H1 (cell line): ENCODE measurements at regions not wholly inside any gene's neighbourhood (a gene's known extent, or its start where the extent isn't known, plus 50 kb on each side); places are given as distances from the start of the nearest gene placed in this dataset.
A peak's percentile ranks its signal among the peaks of the same experiment; 100 is the strongest.

ENCODE experiments used
- CTCF ChIA-PET: fragments of 300-600 bp; sonication (Branson Sonifier 250); formaldehyde crosslinking; loops from one replicate; lab custom pipeline; 2021; ENCODE audit not compliant: partially characterized antibody; lab: Charles Lee
- POLR2A ChIA-PET: fragments of 300-600 bp; sonication (Branson Sonifier 250); formaldehyde crosslinking; loops from one replicate; lab custom pipeline; 2021; ENCODE audit warnings: inconsistent platforms; ENCODE audit not compliant: partially characterized antibody; lab: Charles Lee
- DNase-seq, 2 experiments: peaks; one replicate each; pipeline versions ENCODE4 v3.0.0 to v3.0.0-alpha.2; 2010 to 2022; ENCODE audit warnings: low spot score in 2 of 2, low read depth in 1 of 2, mixed read lengths in 1 of 2
- FAIRE-seq: peaks from 2 replicates; lab custom pipeline; 2011; peaks lifted over from hg19 to GRCh38; lab: Jason Lieb, UNC
- H2AFZ ChIP-seq: 2 replicates; pipeline ENCODE4 v1.8.1; 2012; ENCODE audit warnings: low read length, inconsistent platforms
- H2AK5ac ChIP-seq: 2 replicates; pipeline ENCODE4 v1.6.1; 2013; ENCODE audit warnings: low read depth, low read length
- H2BK120ac ChIP-seq: replicated peaks from 2 replicates; pipeline ENCODE3; 2013; ENCODE audit warnings: low read depth, low read length, inconsistent platforms
- H2BK12ac ChIP-seq: 2 replicates; pipeline ENCODE4 v1.6.1; 2013; ENCODE audit warnings: low read depth, low read length
- H2BK15ac ChIP-seq: 2 replicates; pipeline ENCODE4 v1.6.1; 2013; ENCODE audit warnings: low read length
- H2BK20ac ChIP-seq: 2 replicates; pipeline ENCODE4 v1.6.1; 2013; ENCODE audit warnings: low read length
- H2BK5ac ChIP-seq: 2 replicates; pipeline ENCODE4 v1.6.1; 2013; ENCODE audit warnings: low read depth, low read length
- H3K14ac ChIP-seq: 2 replicates; pipeline ENCODE4 v1.6.1; 2013; ENCODE audit warnings: inconsistent platforms; ENCODE audit not compliant: insufficient read length
- H3K18ac ChIP-seq: 2 replicates; pipeline ENCODE4 v1.6.1; 2013; ENCODE audit warnings: low read length; ENCODE audit errors: extremely low read depth
- H3K23ac ChIP-seq: 2 replicates; pipeline ENCODE4 v1.6.1; 2013; ENCODE audit warnings: inconsistent platforms; ENCODE audit not compliant: insufficient read length
- H3K23me2 ChIP-seq: 2 replicates; pipeline ENCODE4 v1.6.1; 2013; ENCODE audit warnings: low read depth, low read length
- H3K27ac ChIP-seq: 2 replicates; pipeline ENCODE4 v1.6.1; 2011; ENCODE audit warnings: low read depth, low read length, inconsistent platforms
- H3K27me3 ChIP-seq, 4 experiments: replicated peaks in 1 of 4; 1 replicate in 1 of 4; 2 replicates in 3 of 4; pipeline versions ENCODE4 v1.6.1 to v1.8.1; 2011 to 2013; ENCODE audit warnings: low read length in 3 of 4, mild to moderate bottlenecking in 3 of 4, inconsistent platforms in 2 of 4, mixed read lengths in 2 of 4, moderate library complexity in 1 of 4; ENCODE audit not compliant: control insufficient read depth in 3 of 4, insufficient read depth in 3 of 4; ENCODE audit errors: extremely low read depth in 1 of 4
- H3K36me3 ChIP-seq, 4 experiments: 2 replicates each; pipeline versions ENCODE4 v1.6.1 to v1.8.1; 2011 to 2013; ENCODE audit warnings: mild to moderate bottlenecking in 4 of 4, low read length in 3 of 4, moderate library complexity in 2 of 4, control low read depth in 1 of 4, inconsistent platforms in 1 of 4; ENCODE audit not compliant: insufficient read depth in 4 of 4, control insufficient read depth in 2 of 4
- H3K4ac ChIP-seq: replicated peaks from 2 replicates; pipeline ENCODE3; 2013; ENCODE audit warnings: low read length, low read depth, mixed read lengths, inconsistent platforms; ENCODE audit not compliant: insufficient read length
- H3K4me1 ChIP-seq, 4 experiments: replicated peaks in 1 of 4; 1 replicate in 1 of 4; 2 replicates in 3 of 4; pipeline versions ENCODE4 v1.6.1 to v1.8.1; 2011 to 2013; ENCODE audit warnings: low read length in 3 of 4, inconsistent platforms in 2 of 4, mixed read lengths in 1 of 4; ENCODE audit not compliant: insufficient read depth in 4 of 4, control insufficient read depth in 3 of 4
- H3K4me2 ChIP-seq, 2 experiments: 2 replicates each; pipeline versions ENCODE4 v1.6.1 to v1.8.1; 2011 to 2013; ENCODE audit warnings: low read depth in 2 of 2, low read length in 2 of 2, control low read depth in 1 of 2, inconsistent platforms in 1 of 2, mild to moderate bottlenecking in 1 of 2; ENCODE audit not compliant: insufficient read depth in 1 of 2
- H3K4me3 ChIP-seq, 4 experiments: fragments of 200-600, 300-600 bp in 1 of 4; sonication (generic), shearing (Covaris generic), sonication (Bioruptor Twin) in 1 of 4; 2 replicates each; pipeline versions ENCODE4 v1.5.1 to v1.8.1; 2011 to 2016; ENCODE audit warnings: low read length in 4 of 4, low read depth in 3 of 4, control low read depth in 2 of 4, inconsistent platforms in 2 of 4, mild to moderate bottlenecking in 2 of 4, mixed read lengths in 1 of 4, moderate library complexity in 1 of 4; ENCODE audit not compliant: insufficient read depth in 2 of 4; ENCODE audit errors: extremely low read depth in 1 of 4
- H3K56ac ChIP-seq: replicated peaks from 2 replicates; pipeline ENCODE3; 2013; ENCODE audit warnings: low read depth, mild to moderate bottlenecking, mixed read lengths, low read length, inconsistent platforms; ENCODE audit not compliant: insufficient read length
- H3K79me1 ChIP-seq: 2 replicates; pipeline ENCODE4 v1.6.1; 2013; ENCODE audit warnings: low read depth, low read length, control low read depth
- H3K79me2 ChIP-seq, 2 experiments: 2 replicates each; pipeline versions ENCODE4 v1.6.1 to v1.8.1; 2012 to 2013; ENCODE audit warnings: low read length in 2 of 2, mild to moderate bottlenecking in 2 of 2, inconsistent platforms in 1 of 2; ENCODE audit not compliant: insufficient read depth in 2 of 2, control insufficient read depth in 1 of 2
- H3K9ac ChIP-seq, 4 experiments: replicated peaks in 1 of 4; 1 replicate in 1 of 4; 2 replicates in 3 of 4; pipeline versions ENCODE4 v1.6.1 to v1.8.1; 2011 to 2013; ENCODE audit warnings: low read depth in 3 of 4, low read length in 3 of 4, control low read depth in 2 of 4, mild to moderate bottlenecking in 2 of 4, moderate library complexity in 2 of 4, inconsistent platforms in 1 of 4; ENCODE audit errors: extremely low read depth in 1 of 4
- H3K9me3 ChIP-seq, 2 experiments: 2 replicates each; pipeline versions ENCODE4 v1.6.1 to v1.8.1; 2012 to 2013; ENCODE audit warnings: mild to moderate bottlenecking in 2 of 2, moderate library complexity in 2 of 2, control low read depth in 1 of 2, inconsistent platforms in 1 of 2, low read depth in 1 of 2, low read length in 1 of 2, mixed read lengths in 1 of 2; ENCODE audit not compliant: insufficient read depth in 2 of 2
- H4K20me1 ChIP-seq, 2 experiments: replicated peaks in 1 of 2; 2 replicates each; pipeline versions ENCODE3 to v1.8.1; 2011 to 2013; ENCODE audit warnings: inconsistent platforms in 2 of 2, low read length in 2 of 2, mild to moderate bottlenecking in 1 of 2; ENCODE audit not compliant: insufficient read depth in 2 of 2, control insufficient read depth in 1 of 2
- H4K5ac ChIP-seq: 2 replicates; pipeline ENCODE4 v1.6.1; 2013; ENCODE audit warnings: low read length, low read depth, mixed read lengths, inconsistent platforms; ENCODE audit not compliant: insufficient read length
- H4K8ac ChIP-seq: 2 replicates; pipeline ENCODE4 v1.8.0; 2013; ENCODE audit warnings: mild to moderate bottlenecking, moderate library complexity, low read length, inconsistent platforms; ENCODE audit not compliant: insufficient read depth; ENCODE audit errors: extremely low read depth
- H4K91ac ChIP-seq: replicated peaks from 2 replicates; pipeline ENCODE3; 2013; ENCODE audit warnings: low read length, mixed read lengths, inconsistent platforms; ENCODE audit not compliant: insufficient read length
- EGR1 ChIP-seq: IDR thresholded peaks from 2 replicates; pipeline ENCODE4 v1.6.1; 2011; ENCODE audit warnings: low read depth, low read length, borderline replicate concordance
- WGBS, 2 experiments: shearing (Covaris generic) in 1 of 2; methylation state at CpG; one replicate each; pipeline versions ENCODE4 v1.1.6 to v1.1.7; 2013 to 2015; ENCODE audit warnings: low lambda C conversion rate in 2 of 2, mixed read lengths in 2 of 2, inconsistent platforms in 1 of 2, low coverage in 1 of 2, missing lambda C conversion rate in 1 of 2; ENCODE audit not compliant: insufficient replicate concordance in 2 of 2, insufficient coverage in 1 of 2, insufficient read length in 1 of 2; ENCODE audit errors: extremely low coverage in 1 of 2, missing lambda C conversion rate in 1 of 2; 5-methylcytosine and 5-hydroxymethylcytosine counted together

DNA sequence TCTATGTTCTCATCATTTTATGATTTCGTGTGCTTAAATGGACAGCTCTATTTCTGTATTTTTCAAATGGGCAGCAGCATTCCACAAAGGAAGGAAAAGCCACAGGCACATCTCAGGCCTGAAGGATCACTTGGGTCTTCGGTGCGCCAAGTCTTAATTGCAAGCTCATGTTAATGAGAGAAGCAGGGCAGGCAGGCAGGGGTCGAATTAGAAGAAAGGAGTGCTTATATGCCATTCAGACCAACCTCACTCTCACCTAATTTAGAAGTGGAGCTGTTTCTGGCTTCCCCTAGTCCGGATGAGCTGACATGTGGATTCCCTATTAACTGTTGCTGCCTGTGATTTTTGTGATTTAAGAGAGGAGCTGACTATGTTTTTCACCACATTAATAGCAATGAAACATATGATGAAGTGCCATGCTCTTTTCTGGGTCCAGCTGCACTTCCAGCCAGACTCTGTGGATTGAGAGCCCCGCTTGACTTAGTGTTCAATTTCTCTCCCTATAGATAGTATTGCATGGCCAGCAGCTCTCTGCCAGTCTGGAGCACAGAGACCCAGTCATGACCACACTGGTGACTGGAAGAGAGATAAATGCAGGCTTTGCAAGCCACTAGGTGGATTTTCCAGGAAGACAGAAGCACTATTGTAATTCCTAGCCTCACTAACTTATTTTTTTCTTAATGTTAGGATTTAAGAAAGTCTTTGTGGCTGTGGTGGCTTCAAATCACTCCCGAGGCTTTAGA lies 373.9 kb upstream of the FAT3 start:
- no peak overlapping the region for H3K56ac ChIP-seq
- no peak overlapping the region for H2BK15ac ChIP-seq
- no peaks in the 10 kb centered on the region for H3K23me2 ChIP-seq
- H2BK12ac ChIP-seq, result no peak overlapping the region
- WGBS, 2 experiments, result 74% methylated on average over 7 of the region's 7 CpGs; no CpG with 5 or more reads in 1 of the 2 experiments
- no peak overlapping the region for H4K8ac ChIP-seq
- no peak overlapping the region for H3K18ac ChIP-seq
- H2BK20ac ChIP-seq, result no peak overlapping the region
- ChIA-PET POLR2A (interaction anchor here (0.6 kb wide), 1 partner anchor 225 kb away, joined by 3 read pairs; no protein-coding TSS in a partner anchor), CTCF (interaction anchor here (1.1 to 3.5 kb wide), 4 partner anchors 10 to 81 kb away, joined by 3 to 21 read pairs (median 4); no protein-coding TSS in a partner anchor)
- peaks cover 0 to 3% (median 0%) of the 10 kb centered on the region in 4 experiments; a peak in 1 of 7 replicates for H3K4me1 ChIP-seq
- H4K20me1 ChIP-seq, result no peaks in the 10 kb centered on the region
- H3K27ac ChIP-seq, result no peak overlapping the region
- no peak overlapping the region for H3K9ac ChIP-seq
- no peak overlapping the region for H3K4me3 ChIP-seq
- H3K79me2 ChIP-seq, result no peaks in the 10 kb centered on the region
- no peak overlapping the region for H3K4me2 ChIP-seq
- no peak overlapping the region for H3K4ac ChIP-seq
- no peak overlapping the region for H3K23ac ChIP-seq
- H3K27me3 ChIP-seq, result no peaks in the 10 kb centered on the region
- H3K14ac ChIP-seq, result no peak overlapping the region
- H2BK5ac ChIP-seq, result no peak overlapping the region
- H3K9me3 ChIP-seq, result no peaks in the 10 kb centered on the region
- FAIRE-seq (no peak), DNase-seq (no peak)
- no peak overlapping the region for H2AK5ac ChIP-seq
- no peak overlapping the region for H4K5ac ChIP-seq
- H2BK120ac ChIP-seq, result no peak overlapping the region
- no peaks in the 10 kb centered on the region for H3K79me1 ChIP-seq
- H3K36me3 ChIP-seq, result no peaks in the 10 kb centered on the region
- 0 out of 2 replicates have a peak overlapping the region, but pooled peaks have one; percentile 22 for H2AFZ ChIP-seq
- no peak overlapping the region for H4K91ac ChIP-seq
- no peak for TF ChIP-seq EGR1
